GM19324 (cell line): ENCODE measurements at regions not wholly inside any gene's neighbourhood (a gene's known extent, or its start where the extent isn't known, plus 50 kb on each side); places are given as distances from the start of the nearest gene placed in this dataset.

Source experiments
- ATAC-seq: cut with Tn5 transposase; IDR thresholded peaks from one replicate; pipeline ENCODE4 v1.9.1; 2021; ENCODE audit warnings: mild to moderate bottlenecking, moderate library complexity; ENCODE audit not compliant: unreplicated experiment, low FRiP score

GRCh38 chr5:73344835-73345234 lies 103.7 kb downstream of the FOXD1 start:
- ATAC-seq, result no peak

- no peak for ATAC-seq
Observed at GRCh38 chr5:73339711-73340110, 108.9 kb downstream of the FOXD1 start.

GRCh38 chr5:73339051-73339575 lies 109.5 kb downstream of the FOXD1 start:
- ATAC-seq, result no peak

GRCh38 chr5:73338256-73339050 lies 110.1 kb downstream of the FOXD1 start:
- no peak for ATAC-seq

GRCh38 chr5:73337586-73338255 lies 110.9 kb downstream of the FOXD1 start:
- ATAC-seq, result no peak

GRCh38 chr5:73336366-73336765 lies 112.2 kb downstream of the FOXD1 start:
- ATAC-seq, result no peak

- no peak for ATAC-seq
Observed at GRCh38 chr5:73333944-73334703, 114.5 kb downstream of the FOXD1 start.

GRCh38 chr5:73330613-73331012 lies 118.0 kb downstream of the FOXD1 start:
- no peak for ATAC-seq

- no peak for ATAC-seq
Observed at GRCh38 chr5:73328640-73329039, 119.9 kb downstream of the FOXD1 start.

- ATAC-seq, result no peak
Observed at GRCh38 chr5:73327908-73328455, 120.6 kb downstream of the FOXD1 start.

GRCh38 chr5:73325546-73325945 lies 123.0 kb downstream of the FOXD1 start:
- ATAC-seq, result no peak

GRCh38 chr5:73323466-73323865 lies 125.1 kb downstream of the FOXD1 start:
- ATAC-seq, result no peak

GRCh38 chr5:73322437-73323076 lies 126.0 kb downstream of the FOXD1 start:
- no peak for ATAC-seq

- no peak for ATAC-seq
Observed at GRCh38 chr5:73321757-73322436, 126.7 kb downstream of the FOXD1 start.

GRCh38 chr5:73319036-73319435 lies 129.5 kb downstream of the FOXD1 start:
- ATAC-seq, result no peak

GRCh38 chr5:73318308-73318719 lies 130.3 kb downstream of the FOXD1 start:
- no peak for ATAC-seq

- ATAC-seq, result no peak
Observed at GRCh38 chr5:73317523-73317922, 131.1 kb downstream of the FOXD1 start.

GRCh38 chr5:73314395-73315257 lies 134.0 kb downstream of the FOXD1 start:
- no peak for ATAC-seq
